Bone marrow (tissue), 2 donors: ENCODE measurements at regions not wholly inside any gene's neighbourhood (a gene's known extent, or its start where the extent isn't known, plus 50 kb on each side); places are given as distances from the start of the nearest gene placed in this dataset.

ENCODE experiments used
- DNase-seq, 2 donors: peaks; one replicate each; lab custom pipeline; 2025; lab: John Stamatoyannopoulos, UW

DNA sequence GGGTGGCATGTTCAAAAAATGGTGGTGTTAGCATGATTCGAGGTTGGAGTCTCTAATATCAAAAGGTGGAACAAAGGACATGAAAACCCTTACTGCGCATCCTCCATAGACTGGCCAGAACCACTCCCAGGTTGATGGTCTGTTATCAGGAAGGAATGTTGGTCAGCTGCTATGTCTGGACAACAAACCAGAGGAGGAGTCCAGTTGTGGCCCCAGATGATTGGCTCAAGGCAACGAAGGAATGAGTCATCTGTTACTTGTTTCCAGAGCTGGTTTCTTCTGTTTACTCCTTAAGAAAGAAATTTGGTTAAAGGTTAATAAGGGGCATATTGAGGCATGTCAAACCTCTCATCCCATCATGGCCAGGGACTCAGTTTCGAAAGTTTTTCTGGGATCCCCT lies 56.8 kb upstream of the GRIA4 start:
- DNase-seq: no peak

DNA sequence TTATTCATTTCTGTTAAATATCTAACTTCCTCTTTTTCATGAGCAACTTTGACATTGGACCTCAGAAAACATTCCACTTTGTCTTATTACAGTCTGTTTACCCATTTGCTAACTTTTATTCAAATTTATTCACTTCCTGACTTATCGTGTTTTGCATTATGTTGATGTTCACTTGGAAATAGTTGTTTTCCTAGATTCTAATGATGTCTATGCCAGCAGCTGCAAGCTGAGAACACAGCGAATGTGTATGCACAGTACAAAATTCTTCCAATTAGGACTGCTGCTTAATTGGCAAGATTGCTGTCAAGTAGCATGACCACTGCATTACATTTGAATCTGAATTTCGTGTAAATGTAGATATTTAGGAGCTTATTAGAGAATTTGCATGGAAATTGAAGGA lies 61.5 kb upstream of the GRIA4 start:
- no peak for DNase-seq

DNA sequence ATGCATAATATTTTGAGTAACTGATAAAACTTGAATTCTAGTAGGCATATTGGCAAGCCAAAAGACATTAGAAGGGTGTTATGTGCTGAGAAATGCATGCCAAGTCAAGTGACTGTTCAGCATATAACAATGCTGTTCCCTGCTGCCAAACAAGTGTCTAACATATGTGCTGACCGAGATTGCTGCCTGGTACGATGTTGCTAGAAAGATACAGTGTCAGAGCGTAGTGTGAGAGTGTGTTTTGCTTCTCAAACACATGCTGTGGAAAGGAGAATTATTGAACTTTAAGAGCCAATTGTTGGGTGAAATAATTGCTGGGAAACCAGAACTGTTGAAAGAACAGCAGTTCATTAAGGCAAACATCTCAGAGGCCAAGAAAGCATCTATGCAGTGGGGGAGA lies 71.3 kb upstream of the GRIA4 start:
- DNase-seq: no peak

DNA sequence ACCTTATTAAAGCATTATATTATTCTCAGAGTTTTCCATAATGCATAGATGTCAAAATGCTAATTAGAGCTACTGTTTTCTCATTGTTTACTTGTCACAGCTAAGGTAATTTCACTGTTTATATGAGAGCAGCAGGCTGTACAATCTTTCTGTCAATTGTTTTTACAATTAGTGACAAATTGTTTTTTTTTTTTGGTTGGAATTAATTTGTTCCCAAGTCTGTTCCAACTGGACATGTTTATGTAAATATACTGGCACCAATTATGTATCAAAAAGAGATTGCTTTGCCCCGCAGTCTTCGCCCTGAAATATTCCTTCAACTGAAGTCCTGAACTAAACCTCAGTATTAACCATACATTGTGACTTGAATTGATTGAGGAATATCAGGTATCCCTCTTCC lies 72.3 kb upstream of the GRIA4 start:
- DNase-seq: no peak

DNA sequence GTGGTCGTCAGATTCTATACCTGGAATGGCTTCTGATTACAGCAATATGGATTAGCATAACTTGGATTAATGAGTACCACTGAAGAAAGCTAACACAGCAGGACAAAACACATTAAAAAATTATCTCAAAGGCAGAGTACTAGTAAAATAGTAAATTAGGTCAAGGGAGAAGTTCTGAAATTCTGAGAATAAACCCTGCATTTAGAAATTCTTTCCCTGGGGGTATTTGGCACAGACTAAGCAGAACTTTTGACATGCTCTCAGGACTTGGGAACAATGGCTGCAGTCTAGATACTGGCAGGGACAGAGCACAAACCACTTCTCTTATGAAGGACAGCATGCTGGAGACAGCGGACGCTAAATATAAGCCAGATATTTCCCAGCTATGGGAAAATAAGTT lies 85.6 kb upstream of the GRIA4 start:
- no peak for DNase-seq

DNA sequence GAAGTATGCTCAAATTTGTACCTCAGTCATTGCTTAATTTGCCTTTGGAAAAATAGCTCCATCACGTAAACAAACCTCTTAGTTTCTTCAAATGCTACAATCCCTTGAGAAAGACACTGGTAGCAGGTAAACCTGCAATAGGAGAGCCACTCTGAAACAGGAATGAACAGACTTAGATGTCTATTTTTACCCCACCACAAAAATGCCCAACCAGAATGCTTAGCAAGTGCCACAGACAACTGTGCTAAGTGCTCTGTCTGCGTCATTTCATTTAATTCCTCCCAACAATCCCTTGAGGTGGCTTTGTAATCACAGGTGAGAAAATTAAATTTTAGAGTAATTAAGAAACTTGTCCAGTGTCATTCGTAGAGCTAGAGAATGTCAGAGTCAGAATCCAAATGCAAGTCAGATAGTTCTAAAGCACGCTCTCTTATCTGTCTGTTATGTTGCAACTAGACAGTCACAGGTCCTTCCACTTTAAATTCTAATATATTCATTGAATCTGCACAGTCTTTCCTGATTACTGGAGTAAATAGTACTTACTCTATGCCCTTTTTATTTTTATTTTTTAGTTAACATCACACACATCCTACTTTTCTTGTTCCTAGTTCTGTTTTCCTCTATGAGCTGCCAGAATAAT lies 89.0 kb upstream of the GRIA4 start:
- DNase-seq: no peak

DNA sequence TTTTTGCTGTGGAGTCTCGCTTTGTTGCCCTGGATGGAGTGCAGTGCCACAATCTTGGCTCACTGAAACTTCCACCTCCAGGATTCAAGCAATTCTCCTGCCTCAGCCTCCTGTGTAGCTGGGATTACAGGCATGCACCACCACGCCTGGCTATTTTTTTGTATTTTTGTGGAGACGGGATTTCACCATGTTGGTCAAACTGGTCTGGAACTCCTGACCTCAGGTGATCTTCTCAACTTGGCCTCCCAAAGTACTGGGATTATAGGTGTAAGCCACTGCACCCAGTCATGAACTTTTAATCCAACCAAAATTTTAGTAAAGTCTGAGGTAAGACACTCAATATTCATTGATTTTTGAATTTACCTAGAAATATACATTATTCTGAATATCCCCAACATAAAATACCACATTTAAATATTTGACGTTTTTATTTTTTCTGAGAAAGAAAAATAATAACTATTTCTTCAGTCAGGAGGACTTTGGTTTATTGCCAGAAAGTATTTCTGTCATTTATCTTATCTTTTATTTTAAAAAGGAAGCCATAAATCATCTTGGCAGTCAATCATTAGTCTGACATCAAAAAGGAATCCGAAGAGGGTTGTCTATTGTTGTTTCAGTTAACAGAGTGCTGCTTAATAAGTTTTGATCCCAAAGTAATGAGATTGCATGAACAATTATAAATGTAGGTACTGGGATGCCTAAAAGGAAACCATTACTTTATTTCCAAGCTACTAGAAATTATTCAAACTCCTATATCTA lies 102.2 kb upstream of the GRIA4 start:
- no peak for DNase-seq

DNA sequence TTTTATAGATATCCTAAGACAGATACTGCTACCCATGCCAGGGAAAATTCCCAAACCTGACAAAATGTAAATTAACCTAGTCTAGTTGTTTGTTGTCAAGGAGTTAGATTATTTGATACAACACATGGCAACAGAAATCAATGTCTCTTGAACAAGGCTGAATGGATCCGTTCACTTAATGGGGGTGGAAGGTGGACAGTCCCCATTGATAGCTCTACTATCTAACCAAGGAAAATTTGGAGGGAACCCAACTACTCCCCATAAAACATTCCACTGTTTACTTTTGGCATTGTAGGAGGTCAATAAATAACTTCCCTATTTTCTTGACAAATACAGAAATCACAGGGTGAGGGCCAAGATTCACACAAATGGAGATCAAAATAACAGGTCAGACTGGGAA lies 117.9 kb upstream of the GRIA4 start:
- DNase-seq: no peak

DNA sequence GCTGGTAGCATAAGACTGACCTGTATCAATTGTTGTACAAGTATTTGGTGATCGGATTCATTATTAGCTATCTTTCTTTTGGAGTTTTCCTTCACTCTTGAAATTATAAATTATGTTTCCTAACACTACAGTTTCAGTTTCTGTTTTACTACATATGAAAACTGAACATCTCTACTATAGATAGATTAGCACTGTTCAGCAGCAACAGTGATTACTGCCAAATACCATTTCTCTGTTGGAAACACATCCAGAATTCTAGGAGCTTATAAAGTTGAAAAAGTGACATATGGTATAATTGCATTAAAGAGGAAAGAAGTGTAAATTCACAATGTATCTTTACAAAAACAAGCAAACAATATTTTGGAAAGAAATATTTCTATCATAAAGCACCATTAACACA lies 118.5 kb upstream of the GRIA4 start:
- no peak for DNase-seq

DNA sequence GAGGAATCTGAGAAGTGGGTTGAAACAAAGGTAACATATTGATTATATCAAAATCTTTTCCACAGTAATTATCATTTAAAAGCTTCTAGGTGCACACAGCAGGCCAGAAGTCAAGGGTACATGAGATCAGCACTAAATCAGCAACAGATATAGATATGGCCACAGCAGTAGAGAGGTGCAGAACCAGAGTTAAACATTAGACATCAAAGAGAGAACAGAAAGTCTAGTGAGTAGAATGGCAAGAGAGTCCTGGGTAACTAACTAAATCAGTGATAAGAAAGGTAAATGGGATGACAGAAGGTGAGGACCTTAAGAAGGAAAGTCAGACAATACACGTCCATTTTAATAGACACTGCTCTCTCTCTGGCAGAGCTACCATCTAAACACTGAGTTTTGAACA lies 119.5 kb upstream of the GRIA4 start:
- DNase-seq: no peak

DNA sequence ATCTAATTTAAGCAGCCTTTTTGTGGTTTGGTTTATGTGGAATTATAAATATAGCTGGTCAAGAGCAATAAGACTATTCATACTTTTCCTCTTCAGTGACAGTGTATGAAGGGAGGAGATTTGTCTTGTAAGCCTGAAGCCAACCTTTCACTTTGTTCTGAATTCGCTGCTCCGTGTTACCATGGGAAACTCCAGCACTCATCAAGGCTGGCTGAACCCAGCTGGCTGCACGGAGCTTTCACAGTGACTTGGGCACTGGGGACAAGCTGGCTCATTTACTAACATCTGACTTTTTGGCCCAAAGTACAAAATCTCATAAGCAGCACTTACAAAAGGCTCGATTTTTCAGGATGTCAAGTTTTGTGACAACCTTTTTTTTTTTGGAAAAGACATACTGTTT lies 120.4 kb upstream of the GRIA4 start:
- no peak for DNase-seq

DNA sequence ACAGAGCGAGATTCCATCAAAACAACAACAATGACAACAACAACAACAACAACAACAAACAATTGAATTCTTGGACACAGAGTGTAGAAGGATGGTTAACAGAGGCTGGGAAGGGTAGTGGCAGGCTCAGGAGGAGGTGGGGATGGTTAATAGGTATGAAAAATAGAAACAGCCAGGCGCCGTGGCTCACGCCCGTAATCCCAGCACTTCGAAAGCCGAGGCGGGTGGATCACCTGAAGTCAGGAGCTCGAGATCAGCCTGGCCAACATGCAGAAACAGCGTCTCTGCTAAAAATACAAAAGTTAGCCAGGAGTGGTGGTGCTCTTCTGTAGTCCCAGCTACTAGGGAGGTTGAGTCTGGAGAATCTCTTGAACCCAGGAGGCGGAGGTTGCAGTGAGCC lies 122.9 kb upstream of the GRIA4 start:
- DNase-seq: no peak

DNA sequence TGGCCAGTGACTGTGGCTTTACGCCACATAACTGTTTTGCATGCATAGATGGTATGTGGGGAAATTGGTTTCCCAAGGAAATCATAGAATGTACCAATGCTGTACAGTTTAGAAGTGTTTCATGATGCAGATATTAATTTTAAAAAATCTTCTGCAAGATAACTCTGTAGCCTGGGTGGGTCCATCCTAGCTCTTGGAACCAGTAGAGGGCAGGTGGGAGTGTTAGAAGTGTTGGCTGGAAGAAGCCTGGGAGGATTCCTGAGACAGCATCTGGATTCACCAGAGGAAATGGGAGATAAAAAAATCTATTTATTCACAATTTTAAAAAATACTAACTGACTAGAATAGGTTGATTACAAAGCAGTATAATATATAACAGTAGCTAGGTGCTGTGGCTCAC lies 139.9 kb upstream of the GRIA4 start:
- DNase-seq: no peak

DNA sequence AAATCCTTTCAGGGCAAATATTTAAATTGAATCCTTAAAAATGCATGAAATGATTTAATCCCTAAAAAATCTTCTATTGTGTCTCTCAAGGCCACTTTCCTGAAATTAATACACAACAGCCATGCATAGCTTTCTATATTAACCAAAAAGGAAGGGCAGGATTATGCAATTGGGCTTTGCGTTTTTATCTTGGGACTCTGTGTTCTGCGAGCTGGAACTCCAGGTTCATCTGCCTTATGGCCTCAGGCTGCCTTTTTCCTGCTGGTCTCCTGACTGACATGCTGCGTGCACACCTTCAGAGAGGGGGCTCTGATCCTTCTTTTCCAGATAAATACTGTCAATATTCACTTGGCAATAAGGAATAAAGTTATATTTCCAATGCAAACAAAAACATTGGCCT lies 141.7 kb upstream of the GRIA4 start:
- no peak for DNase-seq

DNA sequence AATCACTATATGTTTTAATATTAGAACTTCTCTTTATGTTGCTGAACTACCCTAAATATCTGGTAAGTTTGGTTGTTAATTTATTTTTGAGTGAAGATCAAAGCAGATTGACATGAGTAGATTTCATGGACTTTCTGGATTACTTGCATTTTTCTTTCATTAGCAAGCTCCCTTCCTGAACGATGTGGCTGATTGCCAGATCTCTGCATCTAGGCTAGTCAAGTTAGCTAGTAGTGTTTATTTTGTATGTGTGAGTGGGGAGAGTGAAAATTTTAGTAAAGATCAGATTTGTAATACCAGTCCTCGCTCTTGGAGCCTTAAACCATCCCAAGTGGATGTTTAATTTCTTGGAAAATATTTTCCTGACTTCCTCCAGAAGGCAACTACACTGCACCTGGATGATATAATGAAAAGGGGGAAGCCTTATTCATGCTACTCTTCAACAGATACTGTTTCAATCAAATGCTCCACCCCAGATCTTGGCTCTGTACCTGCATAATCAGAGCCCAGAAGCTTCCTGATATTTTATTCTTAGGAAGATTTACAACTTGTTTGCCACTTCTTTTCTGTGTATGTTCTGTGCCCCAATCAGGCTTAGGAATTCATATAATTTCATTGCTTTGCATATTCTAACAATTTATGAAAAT lies 143.2 kb upstream of the GRIA4 start:
- no peak for DNase-seq

DNA sequence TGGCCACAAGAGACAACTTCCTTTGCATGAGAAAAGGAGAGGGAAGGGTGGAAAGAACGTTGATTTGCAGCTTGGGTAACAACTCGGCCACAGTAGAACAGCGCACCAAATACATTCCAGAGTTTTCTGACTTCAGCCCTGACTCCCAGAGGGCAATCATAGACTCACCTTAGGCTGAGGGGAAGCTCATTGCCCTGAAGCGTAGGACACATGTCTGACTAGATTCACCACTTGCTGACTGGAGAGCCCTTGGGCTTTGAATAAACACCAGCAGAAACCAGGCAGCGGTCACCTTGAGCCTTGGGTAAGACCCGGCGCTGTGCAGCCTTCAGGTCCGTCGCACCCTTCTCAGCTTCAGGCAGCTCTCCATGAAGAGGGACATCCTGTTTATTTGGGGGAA lies 151.8 kb upstream of the GRIA4 start:
- no peak for DNase-seq

DNA sequence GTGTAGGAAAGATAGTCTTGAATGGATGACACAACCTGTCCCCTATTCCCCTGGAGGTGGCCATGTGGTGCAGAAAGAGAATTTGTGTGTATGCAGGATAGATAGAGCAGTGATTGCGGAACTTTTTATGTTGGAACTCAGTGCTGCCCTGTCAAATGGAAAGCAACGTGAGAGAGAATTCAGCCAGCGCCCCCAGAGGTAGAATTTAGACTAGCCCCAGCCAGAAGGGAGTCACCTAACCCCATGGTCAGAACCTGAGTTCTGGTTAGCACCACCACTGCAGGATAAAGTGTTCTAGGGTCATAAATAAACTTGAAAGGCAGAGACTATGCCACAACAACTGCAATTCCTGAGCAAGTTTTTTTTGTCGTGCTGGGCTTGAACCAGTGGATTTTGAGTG lies 152.9 kb upstream of the GRIA4 start:
- DNase-seq: no peak

DNA sequence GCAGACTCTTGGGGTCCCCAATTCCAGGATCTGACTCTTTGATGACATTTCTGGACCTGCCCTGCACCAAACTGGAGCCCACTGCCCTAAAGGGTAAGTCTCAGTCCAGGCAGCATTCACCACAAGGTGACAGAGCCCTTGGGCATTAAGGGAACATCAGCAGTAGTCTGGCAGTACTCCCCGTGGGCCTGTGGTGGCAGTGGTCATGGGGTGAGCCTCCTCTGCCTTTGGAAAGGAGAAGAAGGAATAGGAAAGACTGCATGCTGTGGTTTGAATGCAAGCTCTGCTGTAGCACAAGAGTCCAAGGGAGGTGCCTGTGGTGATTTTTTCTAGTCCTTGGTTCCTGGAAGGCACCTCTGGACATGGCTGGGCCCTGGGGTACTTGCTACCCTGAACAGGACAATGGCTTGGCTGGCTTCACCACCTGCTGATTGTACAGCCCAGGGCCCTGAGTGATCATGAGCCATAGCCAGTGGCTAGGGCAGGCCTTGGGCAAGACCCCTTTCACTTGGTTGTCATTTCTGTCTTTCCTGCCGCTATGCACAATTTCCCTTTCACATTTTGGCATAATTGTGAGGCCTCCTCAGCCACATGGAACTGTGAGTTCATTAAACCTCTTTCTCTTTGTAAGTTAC lies 160.7 kb upstream of the GRIA4 start:
- no peak for DNase-seq

DNA sequence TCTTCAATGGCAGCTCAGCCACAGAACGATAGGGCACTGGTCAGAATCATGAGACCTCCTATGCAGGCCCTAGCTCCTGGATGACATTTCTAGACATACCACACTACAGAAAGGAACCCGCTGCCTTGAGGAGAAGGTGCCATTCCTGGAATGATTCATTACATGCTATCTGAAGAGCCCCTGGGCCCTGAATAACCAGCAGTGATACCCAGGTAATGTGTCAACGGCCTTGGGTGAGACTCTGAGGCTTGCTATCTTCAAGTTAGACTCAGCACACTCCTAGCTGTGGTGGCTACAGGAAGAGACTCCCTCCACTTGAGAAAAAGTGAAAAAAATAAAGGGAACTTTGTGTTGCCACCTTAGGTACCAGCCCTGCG lies 161.2 kb upstream of the GRIA4 start:
- no peak for DNase-seq

DNA sequence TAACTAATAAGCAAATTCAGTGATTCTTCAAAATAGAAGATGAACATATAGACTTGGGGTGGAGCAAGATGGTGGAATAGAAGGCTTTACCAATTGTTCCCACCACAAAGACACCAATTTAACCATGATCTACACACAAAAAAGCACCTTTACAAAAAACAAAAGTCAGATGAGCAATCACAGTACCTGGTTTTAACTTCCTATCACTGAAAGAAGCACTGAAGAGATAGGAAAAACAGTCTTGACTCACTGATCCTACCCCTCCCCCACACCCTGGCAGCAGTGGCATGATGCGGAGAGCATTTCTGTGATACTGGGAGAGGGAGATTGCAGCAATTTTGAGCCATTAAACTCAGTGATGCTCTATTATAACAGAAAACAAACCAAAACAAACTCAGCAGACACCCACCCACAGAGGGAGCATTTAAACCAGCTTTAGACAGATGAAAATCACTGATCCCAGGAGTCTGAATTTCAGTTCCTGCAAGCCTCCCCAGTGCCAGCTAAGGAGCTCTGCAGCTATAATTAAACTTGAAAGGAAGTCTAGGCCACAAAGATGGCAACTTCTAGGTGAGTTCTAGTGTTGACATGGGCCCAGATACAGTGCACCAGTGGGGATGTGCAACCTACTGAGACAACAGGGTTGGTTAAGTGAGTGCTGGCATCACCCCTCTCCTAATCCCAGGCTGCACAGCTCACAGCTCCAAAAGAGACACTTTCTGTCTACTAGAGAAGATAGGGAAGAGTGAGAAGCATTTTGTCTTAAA lies 161.8 kb upstream of the GRIA4 start:
- DNase-seq: no peak

DNA sequence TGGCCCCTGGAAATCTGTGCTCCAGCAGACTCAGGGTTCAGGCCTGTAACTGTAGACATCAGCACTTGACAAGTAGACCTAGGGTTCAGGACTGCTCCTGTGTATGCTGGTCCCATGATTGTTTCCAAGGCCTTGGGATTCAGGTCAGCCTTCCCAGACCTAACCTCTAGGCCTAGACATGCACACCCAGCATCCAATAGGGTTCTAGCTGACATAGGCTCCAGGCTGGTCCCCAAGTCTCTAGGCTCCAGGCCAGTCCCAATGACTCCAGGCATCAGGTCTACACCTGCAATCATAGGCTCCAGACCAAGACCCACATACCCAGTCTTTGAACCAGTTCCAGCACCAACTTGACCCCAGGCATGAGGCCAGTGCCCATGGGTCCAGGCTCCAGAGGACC lies 166.2 kb upstream of the GRIA4 start:
- DNase-seq: no peak

DNA sequence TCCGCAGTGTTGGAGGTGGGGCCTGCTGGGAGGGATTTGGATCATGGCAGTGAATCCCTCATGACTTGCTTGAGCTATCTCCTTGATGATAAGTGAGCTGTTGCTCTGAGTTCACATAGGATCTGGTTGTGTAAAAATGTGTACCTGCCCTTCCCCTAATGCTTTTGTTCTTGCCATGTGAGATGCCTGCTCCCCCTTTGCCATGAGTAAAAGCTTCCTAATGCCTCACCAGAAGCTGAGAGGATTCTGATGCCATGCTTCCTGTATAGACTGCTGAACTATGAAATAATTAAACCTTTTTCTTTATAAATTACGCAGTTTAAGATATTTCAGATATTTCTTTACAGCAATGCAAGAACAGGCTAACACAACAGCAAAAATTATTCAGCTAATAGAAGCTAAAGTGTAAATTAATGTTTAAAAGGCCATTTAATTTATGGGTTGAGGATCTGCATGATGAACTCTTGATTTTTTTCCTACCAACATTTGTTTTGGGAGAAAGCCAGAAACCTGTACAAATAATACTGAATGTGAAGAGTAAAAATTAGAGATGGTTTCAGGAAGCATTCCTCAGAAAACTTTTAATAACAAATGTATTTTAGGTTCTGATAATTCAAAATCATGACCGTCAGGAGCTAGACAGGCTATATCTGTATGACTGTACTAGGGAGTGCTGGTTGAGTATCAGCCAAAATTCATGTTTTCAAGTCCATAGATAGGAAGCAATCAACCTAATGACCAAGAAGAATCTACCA lies 177.5 kb upstream of the GRIA4 start:
- DNase-seq: no peak
